ENCODE measurements at regions not wholly inside any gene's neighbourhood (a gene's known extent, or its start where the extent isn't known, plus 50 kb on each side); places are given as distances from the start of the nearest gene placed in this dataset.
A peak's percentile ranks its signal among the peaks of the same experiment; 100 is the strongest.

- intact Hi-C loops (cut with DNase I) = no loop called here
- DNase-seq (ENCODE audit: low spot score) = peak; percentile 83
Observed at GRCh38 chr19:31127134-31127967, 221.9 kb downstream of the TSHZ3 start.

DNA sequence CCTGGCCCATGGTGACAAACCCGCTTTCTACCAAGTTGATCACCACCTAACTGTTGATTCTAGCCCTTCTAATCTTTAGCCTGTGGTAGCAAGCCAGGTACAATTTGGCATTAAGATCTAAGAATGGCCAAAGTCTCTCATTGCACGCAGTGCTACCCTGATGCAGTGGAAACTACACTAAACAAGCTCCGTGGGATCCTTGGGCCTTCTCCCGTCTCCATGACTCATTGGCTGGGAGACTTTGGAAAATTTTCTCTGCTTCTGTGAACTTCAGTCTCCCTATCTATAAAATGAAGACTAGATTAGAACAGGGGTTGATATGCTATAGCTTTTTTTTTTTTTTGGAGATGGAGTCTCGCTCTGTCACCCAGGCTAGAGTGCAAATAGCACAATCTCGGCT is 223.0 kb downstream of the TSHZ3 start:
- DNase-seq (ENCODE audit: low spot score) = peak; percentile 19
- intact Hi-C loops (cut with DNase I) = no loop called here

DNA sequence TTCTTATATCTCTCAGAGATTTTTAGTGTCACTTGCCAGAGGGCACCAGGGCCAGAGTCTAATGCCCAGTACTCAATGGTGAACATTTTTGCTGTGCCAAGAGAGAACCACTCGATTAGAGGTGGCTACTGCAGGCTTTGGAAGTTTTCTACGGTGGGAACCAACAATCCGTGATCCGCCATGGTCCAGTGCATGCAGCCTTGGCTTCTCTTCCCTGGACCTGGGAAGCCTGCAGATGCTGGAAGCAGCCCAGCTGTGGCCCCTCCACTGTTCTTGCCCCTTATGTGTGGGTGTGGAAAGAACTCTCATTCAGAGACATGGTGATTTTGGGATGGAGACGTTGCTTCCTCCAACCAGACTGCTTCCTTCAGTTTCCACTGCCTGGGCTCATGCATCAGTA is 224.2 kb downstream of the TSHZ3 start:
- DNase-seq (ENCODE audit: low spot score) = peak; percentile 43
- intact Hi-C loops (cut with DNase I) = no loop called here

DNA sequence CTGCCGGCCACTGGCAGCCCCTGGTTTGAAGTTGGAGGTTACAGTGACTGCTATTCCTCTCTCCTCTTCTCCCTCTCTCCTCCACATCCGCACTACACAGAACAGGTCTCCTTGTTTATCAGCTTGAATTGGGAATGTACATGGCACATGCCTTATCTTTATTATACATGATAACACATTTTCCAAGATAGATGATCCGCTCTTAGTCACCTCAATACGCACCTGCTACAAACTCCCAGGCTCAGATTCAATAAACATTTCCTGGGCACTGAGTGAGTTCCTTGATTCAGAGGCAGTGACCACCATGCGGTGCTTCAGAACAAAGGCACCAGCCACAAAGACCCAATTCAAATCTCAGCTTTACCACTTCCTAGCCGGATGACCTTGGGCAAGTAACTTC is 227.7 kb downstream of the TSHZ3 start:
- no peak for DNase-seq (ENCODE audit: low spot score)
- intact Hi-C loops (cut with DNase I) = no loop called here

GRCh38 chr19:31120952-31121351 is 228.3 kb downstream of the TSHZ3 start:
- DNase-seq (ENCODE audit: low spot score) = peak; percentile 53
- intact Hi-C loops (cut with DNase I) = no loop called here

DNA sequence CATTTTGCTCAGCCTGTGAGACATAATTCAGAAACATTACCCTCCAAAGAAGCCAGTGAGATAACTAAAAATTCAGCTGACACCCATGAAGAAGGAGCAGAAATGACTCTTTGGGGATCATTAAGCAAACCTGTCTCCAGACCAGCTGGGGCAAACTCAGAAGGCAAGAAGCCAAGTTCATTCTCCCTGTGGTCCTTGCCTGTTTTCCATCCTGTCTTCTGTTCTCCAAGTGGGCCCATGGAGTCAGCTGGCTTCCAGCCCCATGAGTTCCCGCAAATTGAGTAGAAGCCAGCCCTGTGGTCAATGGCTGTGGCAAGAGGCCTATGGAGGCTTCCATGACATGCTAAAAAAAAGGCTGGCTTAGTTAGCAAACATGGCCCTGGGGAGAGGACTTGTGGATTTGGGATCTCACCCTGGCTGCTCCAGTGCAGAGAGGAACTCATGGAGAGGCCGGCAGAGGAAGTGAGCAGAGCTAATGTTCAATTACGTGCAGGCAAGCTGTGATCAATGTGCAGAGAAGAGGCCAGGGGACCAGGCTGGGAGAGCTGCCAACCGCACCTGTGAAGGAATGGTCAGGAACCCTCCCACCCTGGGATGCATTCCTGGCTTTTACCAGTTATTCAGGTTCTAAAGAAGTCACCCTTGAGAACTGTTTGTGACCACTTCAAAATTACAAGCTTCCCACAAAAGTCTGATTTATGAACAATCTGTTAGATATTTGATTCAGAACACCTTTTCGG is 229.1 kb downstream of the TSHZ3 start:
- peak; percentile 8 for DNase-seq (ENCODE audit: low spot score)
- intact Hi-C loops (cut with DNase I) = no loop called here

- no peak for DNase-seq (ENCODE audit: low spot score)
- intact Hi-C loops (cut with DNase I) = no loop called here
Observed at GRCh38 chr19:31118986-31119385, 230.2 kb downstream of the TSHZ3 start.

GRCh38 chr19:31118287-31118955 is 230.8 kb downstream of the TSHZ3 start:
- intact Hi-C loops (cut with DNase I) = no loop called here
- no peak for DNase-seq (ENCODE audit: low spot score)

DNA sequence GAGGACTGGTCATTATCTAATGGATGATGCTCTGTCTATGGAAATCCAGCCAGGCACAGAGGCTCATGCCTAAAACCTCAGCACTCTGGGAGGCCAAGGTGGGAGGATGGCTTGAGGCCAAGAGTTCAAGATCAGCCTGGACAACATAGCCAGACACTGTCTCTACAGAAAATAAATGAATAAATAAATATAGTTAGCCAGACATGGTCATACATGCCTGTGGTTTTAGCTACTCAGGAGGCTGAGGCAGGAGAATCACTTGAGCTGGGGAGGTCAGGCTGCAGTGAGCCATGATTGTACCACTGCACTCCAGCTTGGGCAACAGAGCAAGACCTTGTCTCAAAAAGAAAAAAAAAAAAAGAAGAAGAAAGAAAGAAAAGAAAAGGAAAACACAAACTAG is 234.7 kb downstream of the TSHZ3 start:
- intact Hi-C loops (cut with DNase I) = no loop called here

GRCh38 chr19:31113293-31113692 is 235.9 kb downstream of the TSHZ3 start:
- no peak for DNase-seq (ENCODE audit: low spot score)
- intact Hi-C loops (cut with DNase I) = no loop called here

More for the DNA sequence above, 234.7 kb downstream of the TSHZ3 start:
- no peak for DNase-seq (ENCODE audit: low spot score)

- DNase-seq (ENCODE audit: low spot score) = no peak
- intact Hi-C loops (cut with DNase I) = no loop called here
Observed at GRCh38 chr19:31112158-31112557, 237.1 kb downstream of the TSHZ3 start.

DNA sequence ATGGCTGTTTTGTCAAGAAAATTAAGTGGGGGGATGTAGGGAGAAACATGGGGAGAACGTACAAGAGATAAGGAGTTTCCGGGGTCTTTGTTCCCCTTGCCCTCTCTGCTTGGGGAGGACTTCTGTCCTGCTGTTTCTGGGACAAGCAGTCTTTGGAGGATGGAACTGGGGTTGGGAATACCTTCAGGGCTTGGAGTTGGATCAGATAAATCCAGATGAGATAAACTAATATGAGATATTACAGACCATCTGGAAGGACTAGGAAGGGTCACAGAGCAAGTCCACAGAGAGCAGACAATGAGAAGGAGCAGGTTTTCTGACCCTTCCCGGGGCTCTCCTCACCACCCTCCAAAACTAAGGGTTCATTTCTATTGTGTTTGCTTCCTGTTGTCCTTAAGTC is 237.5 kb downstream of the TSHZ3 start:
- intact Hi-C loops (cut with DNase I) = no loop called here

GRCh38 chr19:31110336-31110735 is 238.9 kb downstream of the TSHZ3 start:
- no peak for DNase-seq (ENCODE audit: low spot score)
- intact Hi-C loops (cut with DNase I) = no loop called here

More for the DNA sequence above, 237.5 kb downstream of the TSHZ3 start:
- DNase-seq (ENCODE audit: low spot score) = no peak

GRCh38 chr19:31109636-31110035 is 239.6 kb downstream of the TSHZ3 start:
- intact Hi-C loops (cut with DNase I) = no loop called here
- DNase-seq (ENCODE audit: low spot score) = no peak

GRCh38 chr19:31107096-31107495 is 242.1 kb downstream of the TSHZ3 start:
- intact Hi-C loops (cut with DNase I) = no loop called here
- DNase-seq (ENCODE audit: low spot score) = peak; percentile 24

DNA sequence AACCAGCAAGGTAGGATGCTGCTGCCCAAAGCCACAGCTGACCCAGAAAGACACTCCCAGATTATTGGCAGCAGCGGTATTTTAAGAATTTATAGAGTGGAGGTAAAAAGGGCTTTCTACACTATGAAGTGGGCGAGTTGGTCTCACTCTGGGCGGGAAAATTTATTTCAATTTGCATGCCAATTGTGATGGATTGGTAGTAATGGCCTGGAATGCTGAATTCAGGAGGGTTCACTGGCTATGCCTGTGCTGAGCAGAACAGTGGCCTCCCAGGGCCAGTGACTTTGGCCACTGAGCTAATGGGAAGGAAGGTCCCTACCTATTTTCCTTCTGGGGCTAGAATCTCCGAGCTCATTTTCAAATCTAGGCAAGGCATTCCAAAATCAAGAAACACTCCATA is 243.5 kb downstream of the TSHZ3 start:
- DNase-seq (ENCODE audit: low spot score) = no peak
- intact Hi-C loops (cut with DNase I) = no loop called here

DNA sequence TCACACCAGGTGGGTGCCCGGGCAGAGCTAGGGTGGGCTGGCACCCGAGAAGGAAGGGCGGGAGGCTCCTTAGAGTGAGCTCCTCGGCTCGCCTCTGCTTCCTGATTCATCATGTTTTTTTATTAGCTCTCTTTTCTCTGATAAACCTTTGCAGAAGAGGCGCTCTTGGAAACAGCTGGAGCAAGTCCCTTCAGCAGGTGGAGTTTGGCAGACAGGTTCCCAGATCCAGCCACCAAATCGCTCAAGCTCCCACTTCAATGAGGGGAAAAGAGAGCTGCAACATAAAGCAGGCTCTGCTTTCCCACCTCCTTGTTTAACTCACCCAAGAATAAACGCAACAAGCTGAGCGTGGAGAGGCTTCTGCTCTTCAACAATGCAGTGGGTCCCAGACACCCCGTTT is 244.8 kb downstream of the TSHZ3 start:
- intact Hi-C loops (cut with DNase I) = no loop called here
- DNase-seq (ENCODE audit: low spot score) = no peak

DNA sequence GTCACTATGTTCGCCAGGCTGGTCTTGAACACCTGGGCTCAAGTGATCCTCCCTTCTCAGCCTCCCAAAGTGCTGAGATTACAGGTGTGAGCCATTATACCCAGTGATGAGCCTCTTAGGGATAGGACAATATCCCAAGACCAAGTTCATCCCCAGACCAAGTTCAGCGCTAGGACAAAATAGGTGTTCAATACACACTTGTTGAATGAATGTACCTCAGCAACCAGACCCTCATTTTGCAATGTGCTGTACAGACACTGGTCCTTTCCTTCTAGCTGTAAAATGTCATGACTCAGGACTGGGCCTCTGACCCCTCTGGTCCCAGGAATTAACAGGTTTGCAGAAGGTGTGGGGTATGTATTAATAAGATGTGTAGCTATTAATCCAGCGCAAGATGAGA is 246.0 kb downstream of the TSHZ3 start:
- intact Hi-C loops (cut with DNase I) = no loop called here
- no peak for DNase-seq (ENCODE audit: low spot score)

DNA sequence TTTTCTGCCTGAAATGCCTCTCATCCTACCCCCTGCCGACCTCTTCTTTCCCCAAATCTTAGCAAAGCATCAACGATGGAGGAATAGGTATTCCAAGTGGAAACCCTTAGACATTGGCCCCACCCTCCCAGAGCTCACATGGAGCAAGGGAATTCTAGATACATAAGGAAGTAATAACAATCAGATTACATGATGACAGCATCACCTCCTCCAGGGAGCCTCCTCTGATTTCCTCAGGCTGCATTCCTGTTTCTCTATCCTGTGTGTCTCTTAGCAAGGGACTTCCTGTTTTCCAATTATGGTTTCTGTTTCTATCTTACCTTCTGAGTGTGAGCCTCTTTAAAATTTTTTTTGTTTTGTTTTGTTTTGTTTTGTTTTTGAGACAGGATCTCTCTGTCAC is 246.6 kb downstream of the TSHZ3 start:
- no peak for DNase-seq (ENCODE audit: low spot score)
- intact Hi-C loops (cut with DNase I) = no loop called here

DNA sequence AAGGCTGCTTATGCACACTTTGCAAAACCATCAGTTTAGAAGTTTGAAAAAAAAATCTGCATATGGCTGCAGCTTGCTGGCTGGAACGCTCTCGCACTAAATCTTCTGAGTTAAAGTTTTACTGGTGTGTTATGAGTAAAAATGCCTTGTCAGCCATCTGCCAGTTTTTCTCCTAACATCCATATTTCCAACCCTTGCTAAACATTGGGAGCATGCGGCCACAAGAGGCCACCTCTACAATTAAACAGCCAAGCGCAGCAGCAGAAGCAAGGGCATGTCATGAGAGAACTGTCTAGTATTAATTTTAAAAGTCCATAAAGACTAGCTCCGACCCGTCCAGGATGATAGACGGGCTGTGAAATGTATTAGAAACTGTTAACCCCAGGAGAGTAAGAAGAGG is 248.3 kb downstream of the TSHZ3 start:
- intact Hi-C loops (cut with DNase I) = no loop called here
- DNase-seq (ENCODE audit: low spot score) = no peak
